Parathyroid adenoma (tissue), 2 donors: ENCODE measurements at regions not wholly inside any gene's neighbourhood (a gene's known extent, or its start where the extent isn't known, plus 50 kb on each side); places are given as distances from the start of the nearest gene placed in this dataset.

Experiments used
- H2AFZ ChIP-seq: fragments of 300-600 bp; sonication (generic); one replicate; pipeline ENCODE4 v1.7.0; 2017; ENCODE audit warnings: antibody characterized with exemption, mild to moderate bottlenecking
- H3K27ac ChIP-seq: fragments of 300-600 bp; sonication (generic); one replicate; pipeline ENCODE4 v1.7.0; 2017
- H3K27me3 ChIP-seq: fragments of 300-600 bp; sonication (generic); one replicate; pipeline ENCODE4 v1.7.0; 2017; ENCODE audit warnings: low read length; ENCODE audit not compliant: control insufficient read depth, insufficient read depth
- H3K36me3 ChIP-seq: fragments of 300-600 bp; sonication (generic); one replicate; pipeline ENCODE4 v1.7.0; 2017; ENCODE audit warnings: low read length; ENCODE audit not compliant: control insufficient read depth, insufficient read depth
- H3K4me1 ChIP-seq: fragments of 300-600 bp; sonication (generic); one replicate; pipeline ENCODE4 v1.7.0; 2017; ENCODE audit warnings: control low read depth
- H3K4me2 ChIP-seq: fragments of 300-600 bp; sonication (generic); one replicate; pipeline ENCODE4 v1.7.0; 2017; ENCODE audit warnings: low read length
- H3K4me3 ChIP-seq: fragments of 300-600 bp; sonication (generic); one replicate; pipeline ENCODE4 v1.7.0; 2017; ENCODE audit warnings: low read depth, low read length
- H3K79me2 ChIP-seq: fragments of 300-600 bp; sonication (generic); one replicate; pipeline ENCODE4 v1.7.0; 2017; ENCODE audit warnings: control low read depth
- H3K9ac ChIP-seq: fragments of 300-600 bp; sonication (generic); one replicate; pipeline ENCODE4 v1.7.0; 2017; ENCODE audit warnings: mild to moderate bottlenecking
- H3K9me3 ChIP-seq: fragments of 300-600 bp; sonication (generic); one replicate; pipeline ENCODE4 v1.7.0; 2017; ENCODE audit warnings: low read length; ENCODE audit not compliant: control insufficient read depth
- TF ChIP-seq, protein P1 (sequence below): fragments of 300-600 bp; sonication (generic); IDR thresholded peaks from one replicate; pipeline ENCODE4 v1.7.0; 2017; ENCODE audit warnings: antibody characterized with exemption, mild to moderate bottlenecking
- donor health status: primary hyperparathyroidism.

DNA sequence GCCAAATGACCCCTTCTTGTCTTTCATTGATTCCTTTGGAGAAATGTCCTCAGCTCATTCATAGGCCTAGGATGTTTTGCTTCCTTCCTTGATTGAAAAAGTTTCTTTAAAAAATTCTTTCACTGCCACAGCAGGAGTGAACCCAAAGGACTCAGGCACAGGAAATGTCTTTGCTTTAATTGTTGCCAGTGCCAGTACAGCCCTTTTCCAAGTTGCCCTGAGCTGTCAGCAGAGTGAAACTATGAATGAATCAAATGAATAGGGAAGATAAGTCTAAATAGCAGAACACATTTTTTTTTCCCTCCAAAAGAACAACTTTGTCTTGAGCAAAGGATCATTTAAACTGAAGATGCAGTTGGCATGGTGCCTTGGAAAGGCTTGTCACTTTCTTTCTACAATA, 63.8 kb upstream of the SLC4A4 start:
- Histone ChIP-seq H3K36me3 (no peaks in the 10 kb centered on the region), H2AFZ (no peak overlapping the region), H3K27ac (no peak overlapping the region), H3K4me2 (no peak overlapping the region), H3K9ac (no peak overlapping the region), H3K4me1 (peaks cover 3% of the 10 kb centered on the region), H3K4me3 (no peak overlapping the region), H3K9me3 (no peaks in the 10 kb centered on the region), H3K79me2 (peaks cover 5% of the 10 kb centered on the region), H3K27me3 (no peaks in the 10 kb centered on the region)
- TF ChIP-seq, protein P1, sequence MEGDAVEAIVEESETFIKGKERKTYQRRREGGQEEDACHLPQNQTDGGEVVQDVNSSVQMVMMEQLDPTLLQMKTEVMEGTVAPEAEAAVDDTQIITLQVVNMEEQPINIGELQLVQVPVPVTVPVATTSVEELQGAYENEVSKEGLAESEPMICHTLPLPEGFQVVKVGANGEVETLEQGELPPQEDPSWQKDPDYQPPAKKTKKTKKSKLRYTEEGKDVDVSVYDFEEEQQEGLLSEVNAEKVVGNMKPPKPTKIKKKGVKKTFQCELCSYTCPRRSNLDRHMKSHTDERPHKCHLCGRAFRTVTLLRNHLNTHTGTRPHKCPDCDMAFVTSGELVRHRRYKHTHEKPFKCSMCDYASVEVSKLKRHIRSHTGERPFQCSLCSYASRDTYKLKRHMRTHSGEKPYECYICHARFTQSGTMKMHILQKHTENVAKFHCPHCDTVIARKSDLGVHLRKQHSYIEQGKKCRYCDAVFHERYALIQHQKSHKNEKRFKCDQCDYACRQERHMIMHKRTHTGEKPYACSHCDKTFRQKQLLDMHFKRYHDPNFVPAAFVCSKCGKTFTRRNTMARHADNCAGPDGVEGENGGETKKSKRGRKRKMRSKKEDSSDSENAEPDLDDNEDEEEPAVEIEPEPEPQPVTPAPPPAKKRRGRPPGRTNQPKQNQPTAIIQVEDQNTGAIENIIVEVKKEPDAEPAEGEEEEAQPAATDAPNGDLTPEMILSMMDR: no peak

- Histone ChIP-seq H3K4me1 (peaks cover 3% of the 10 kb centered on the region), H3K4me3 (no peak overlapping the region), H3K4me2 (no peak overlapping the region), H2AFZ (no peak overlapping the region), H3K36me3 (no peaks in the 10 kb centered on the region), H3K27me3 (no peaks in the 10 kb centered on the region), H3K79me2 (peaks cover 6% of the 10 kb centered on the region), H3K27ac (no peak overlapping the region), H3K9me3 (no peaks in the 10 kb centered on the region), H3K9ac (no peak overlapping the region)
- TF ChIP-seq, protein P1: no peak
These were observed 63.2 kb upstream of the SLC4A4 start for GRCh38 chr4:71275570-71275969.

- Histone ChIP-seq H3K4me1 (peaks cover 3% of the 10 kb centered on the region), H3K4me2 (no peak overlapping the region), H3K9me3 (no peaks in the 10 kb centered on the region), H3K4me3 (no peak overlapping the region), H3K27me3 (no peaks in the 10 kb centered on the region), H3K27ac (no peak overlapping the region), H3K9ac (no peak overlapping the region), H3K36me3 (no peaks in the 10 kb centered on the region), H2AFZ (no peak overlapping the region), H3K79me2 (peaks cover 4% of the 10 kb centered on the region)
- TF ChIP-seq, protein P1: no peak
These were observed 61.5 kb upstream of the SLC4A4 start for GRCh38 chr4:71277353-71277752.

DNA sequence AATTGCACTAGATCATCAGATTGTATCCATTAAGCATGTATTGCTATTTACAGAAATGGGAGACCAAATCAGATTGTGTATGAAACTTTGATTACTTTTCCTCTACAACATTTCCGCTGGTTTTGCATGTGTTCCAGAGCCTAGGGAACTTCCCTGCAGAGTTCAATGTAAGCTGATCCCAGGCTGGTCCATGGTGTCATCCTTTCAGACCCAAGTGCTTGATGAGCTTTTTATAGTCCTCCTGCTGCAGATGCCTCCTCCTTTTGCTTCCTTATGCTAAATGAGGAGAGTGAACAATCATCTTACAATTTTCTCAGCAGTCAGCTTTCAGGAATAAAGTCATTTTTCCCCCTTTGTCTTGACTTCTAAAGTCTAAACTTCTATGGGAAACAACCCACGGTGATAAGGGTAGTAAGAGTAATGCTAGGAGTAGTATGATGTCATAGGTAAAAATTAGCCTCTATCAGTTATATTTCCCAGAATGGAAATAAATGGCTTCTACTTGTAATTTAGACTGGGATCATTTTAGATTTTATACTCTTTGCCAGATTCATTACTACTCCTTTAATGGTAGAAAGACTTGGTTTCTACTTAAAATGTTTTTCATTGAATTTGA, 55.1 kb upstream of the SLC4A4 start:
- TF ChIP-seq, protein P1: no peak
- no peak overlapping the region for H3K4me3 ChIP-seq
- H3K36me3 ChIP-seq: no peaks in the 10 kb centered on the region
- H3K27me3 ChIP-seq: no peaks in the 10 kb centered on the region
- peaks cover 16% of the 10 kb centered on the region for H3K4me1 ChIP-seq
- no peak overlapping the region for H3K9ac ChIP-seq
- no peak overlapping the region for H3K27ac ChIP-seq
- peaks cover 5% of the 10 kb centered on the region for H3K79me2 ChIP-seq
- H3K4me2 ChIP-seq: no peak overlapping the region
- no peak overlapping the region for H2AFZ ChIP-seq
- no peaks in the 10 kb centered on the region for H3K9me3 ChIP-seq

- no peaks in the 10 kb centered on the region for H3K27me3 ChIP-seq
- no peaks in the 10 kb centered on the region for H3K9me3 ChIP-seq
- peaks cover 23% of the 10 kb centered on the region for H3K4me1 ChIP-seq
- no peak overlapping the region for H3K27ac ChIP-seq
- H3K9ac ChIP-seq: no peak overlapping the region
- H3K4me3 ChIP-seq: no peak overlapping the region
- H3K79me2 ChIP-seq: peaks cover 2% of the 10 kb centered on the region
- TF ChIP-seq, protein P1: no peak
- no peak overlapping the region for H3K4me2 ChIP-seq
- no peaks in the 10 kb centered on the region for H3K36me3 ChIP-seq
- H2AFZ ChIP-seq: no peak overlapping the region
These were observed 51.5 kb upstream of the SLC4A4 start for GRCh38 chr4:71287305-71287704.
